Fibroblast of pulmonary artery (primary cell): ENCODE measurements at regions not wholly inside any gene's neighbourhood (a gene's known extent, or its start where the extent isn't known, plus 50 kb on each side); places are given as distances from the start of the nearest gene placed in this dataset.

Experiments
- DNase-seq: peaks from one replicate; pipeline ENCODE4 v3.0.0-alpha.2; 2010; ENCODE audit warnings: low read depth
- H3K4me3 ChIP-seq: replicated peaks from 2 replicates; pipeline ENCODE4 v1.5.1; 2011; ENCODE audit warnings: low read depth, mild to moderate bottlenecking, control low read depth, low read length, moderate library complexity
- TF ChIP-seq, protein P1 (sequence below): IDR thresholded peaks from 2 replicates; pipeline ENCODE4 v1.5.1; 2011; ENCODE audit warnings: mild to moderate bottlenecking, control low read depth, low read length, inconsistent platforms; ENCODE audit errors: missing control alignments

DNA sequence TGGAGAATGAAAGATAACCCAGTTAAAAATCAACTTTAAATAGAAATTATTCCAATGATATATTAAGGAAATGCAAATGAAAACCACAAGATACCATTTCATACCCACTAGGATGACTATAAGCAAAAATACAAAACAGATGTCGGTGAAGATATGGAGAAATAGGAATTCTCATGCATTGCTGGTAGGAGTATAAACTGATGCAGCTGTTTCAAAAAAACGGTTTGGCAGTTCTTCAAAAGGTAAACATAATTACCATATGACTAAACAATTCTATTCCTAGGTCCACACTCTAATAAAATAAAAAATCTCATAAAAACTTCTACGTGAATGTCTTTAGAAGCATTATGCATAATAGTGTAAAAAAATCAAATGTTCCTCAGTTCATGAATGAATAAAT is 763.3 kb upstream of the BRINP3 start:
- TF ChIP-seq, protein P1, sequence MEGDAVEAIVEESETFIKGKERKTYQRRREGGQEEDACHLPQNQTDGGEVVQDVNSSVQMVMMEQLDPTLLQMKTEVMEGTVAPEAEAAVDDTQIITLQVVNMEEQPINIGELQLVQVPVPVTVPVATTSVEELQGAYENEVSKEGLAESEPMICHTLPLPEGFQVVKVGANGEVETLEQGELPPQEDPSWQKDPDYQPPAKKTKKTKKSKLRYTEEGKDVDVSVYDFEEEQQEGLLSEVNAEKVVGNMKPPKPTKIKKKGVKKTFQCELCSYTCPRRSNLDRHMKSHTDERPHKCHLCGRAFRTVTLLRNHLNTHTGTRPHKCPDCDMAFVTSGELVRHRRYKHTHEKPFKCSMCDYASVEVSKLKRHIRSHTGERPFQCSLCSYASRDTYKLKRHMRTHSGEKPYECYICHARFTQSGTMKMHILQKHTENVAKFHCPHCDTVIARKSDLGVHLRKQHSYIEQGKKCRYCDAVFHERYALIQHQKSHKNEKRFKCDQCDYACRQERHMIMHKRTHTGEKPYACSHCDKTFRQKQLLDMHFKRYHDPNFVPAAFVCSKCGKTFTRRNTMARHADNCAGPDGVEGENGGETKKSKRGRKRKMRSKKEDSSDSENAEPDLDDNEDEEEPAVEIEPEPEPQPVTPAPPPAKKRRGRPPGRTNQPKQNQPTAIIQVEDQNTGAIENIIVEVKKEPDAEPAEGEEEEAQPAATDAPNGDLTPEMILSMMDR: no peak
- H3K4me3 ChIP-seq: no peak overlapping the region
- no peak for DNase-seq

DNA sequence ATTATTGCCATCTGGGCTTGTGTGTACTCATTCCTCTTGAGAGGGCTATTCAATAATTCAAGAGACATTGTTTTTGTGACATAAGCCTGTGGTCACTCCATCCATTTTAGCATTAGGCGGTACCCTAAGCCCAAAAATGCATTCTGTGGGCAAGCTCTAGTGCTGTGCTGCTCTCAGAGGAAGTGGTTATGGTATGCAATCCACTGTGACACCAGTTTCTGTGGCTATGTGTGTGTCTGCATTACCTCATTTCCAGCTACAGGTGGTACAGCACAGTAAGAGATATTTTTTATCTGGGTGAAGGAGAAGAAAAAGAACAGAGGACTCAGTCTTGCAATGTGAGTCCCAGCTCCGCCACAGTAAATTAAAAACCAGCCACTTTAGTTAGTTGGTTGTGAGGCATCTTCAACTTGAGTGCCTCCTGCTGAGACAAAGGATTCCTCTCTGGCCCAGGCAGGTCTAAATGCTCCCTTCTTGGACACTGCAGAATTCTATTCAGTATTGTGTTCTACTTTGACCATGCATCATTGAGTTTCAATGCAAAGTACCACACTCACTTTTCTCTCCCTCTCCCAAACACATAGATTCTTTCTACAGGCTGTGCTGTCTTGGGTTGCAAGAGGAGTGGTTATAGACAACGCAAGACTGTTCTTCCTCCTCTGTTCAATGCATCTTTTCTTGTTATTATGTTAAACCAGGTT is 777.8 kb upstream of the BRINP3 start:
- DNase-seq: no peak
- no peak overlapping the region for H3K4me3 ChIP-seq
- TF ChIP-seq, protein P1: no peak

DNA sequence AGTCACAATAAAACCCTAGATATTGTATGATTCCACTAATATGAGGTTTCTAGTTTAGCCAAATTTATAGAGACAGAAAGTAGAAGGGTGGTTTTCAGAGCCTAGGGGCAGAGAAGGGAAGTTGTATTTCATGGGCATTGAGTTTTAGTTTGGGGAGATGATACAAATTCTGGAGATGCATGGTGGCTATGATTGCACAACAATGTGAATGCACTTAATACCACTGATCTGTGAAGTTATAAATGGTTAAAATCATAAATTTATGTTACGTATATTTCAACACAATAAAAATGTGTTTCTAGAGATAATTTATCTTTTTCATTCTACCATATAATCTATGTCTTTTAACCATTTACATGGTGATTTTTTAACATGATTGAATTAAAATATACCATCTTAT is 779.3 kb upstream of the BRINP3 start:
- DNase-seq: no peak
- H3K4me3 ChIP-seq: no peak overlapping the region
- TF ChIP-seq, protein P1: no peak

DNA sequence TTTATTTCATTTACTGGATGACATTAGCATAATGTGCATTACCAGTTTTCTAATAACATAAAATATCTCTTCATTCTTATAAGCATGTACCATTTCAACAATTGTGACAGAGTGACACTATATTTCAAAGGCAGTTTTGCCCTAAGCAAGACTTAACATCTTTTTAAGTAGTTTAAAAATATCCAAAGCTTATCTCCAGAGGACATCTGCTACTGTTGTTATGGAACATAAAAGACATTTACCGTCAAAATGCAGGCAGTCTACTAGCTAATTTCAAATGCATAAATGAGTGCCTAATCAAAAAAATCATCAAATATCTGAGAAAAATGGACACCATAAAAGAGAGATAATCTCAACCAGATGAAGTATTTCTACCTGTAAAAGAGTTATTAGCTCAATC is 782.4 kb upstream of the BRINP3 start:
- TF ChIP-seq, protein P1: no peak
- DNase-seq: no peak

DNA sequence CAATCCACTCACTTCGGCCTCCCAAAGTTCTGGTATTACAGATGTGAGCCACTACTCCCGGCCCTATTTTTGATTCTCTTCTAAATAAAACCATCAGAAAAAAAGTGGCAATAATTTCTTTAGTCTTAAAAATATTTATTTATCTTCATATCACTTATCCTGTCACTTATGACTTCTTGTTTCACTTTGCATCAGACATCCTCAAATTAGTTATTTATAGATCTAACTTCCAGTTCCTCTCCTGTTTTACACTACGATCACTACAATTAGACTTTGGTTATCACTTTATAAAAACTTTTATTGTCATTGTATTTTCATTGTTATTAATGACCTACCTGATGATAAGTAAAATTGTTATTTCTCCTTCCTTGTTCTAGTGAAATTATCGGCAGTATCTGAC is 783.4 kb upstream of the BRINP3 start:
- H3K4me3 ChIP-seq: no peak overlapping the region

More for the DNA sequence above, 782.4 kb upstream of the BRINP3 start:
- H3K4me3 ChIP-seq: no peak overlapping the region

DNA sequence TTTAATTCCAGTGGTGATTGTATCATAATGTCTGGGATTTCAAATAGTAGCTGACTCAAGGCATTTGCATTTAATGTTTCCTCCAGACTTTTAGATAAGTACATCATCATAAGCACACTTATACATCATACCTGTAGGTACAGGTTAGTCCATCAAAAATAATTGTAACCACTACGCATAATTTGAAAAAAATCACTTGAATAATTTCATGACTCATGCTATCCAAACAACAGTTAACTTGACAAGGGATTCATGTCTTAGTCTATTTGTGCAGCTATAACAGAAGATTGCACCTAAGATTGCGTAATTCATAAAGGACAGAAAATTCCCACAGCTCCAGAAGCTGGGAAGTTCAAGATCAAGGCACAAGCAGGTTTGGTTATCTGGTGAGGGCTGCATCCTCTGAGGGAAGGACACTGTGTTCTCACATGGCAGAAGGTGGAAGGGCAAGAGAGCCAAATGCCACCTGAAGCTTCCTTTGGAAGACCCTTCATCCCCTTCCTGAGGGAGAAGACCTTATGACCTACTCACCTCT is 801.7 kb upstream of the BRINP3 start:
- TF ChIP-seq, protein P1: no peak
- no peak overlapping the region for H3K4me3 ChIP-seq
- DNase-seq: no peak

More for the DNA sequence above, 783.4 kb upstream of the BRINP3 start:
- DNase-seq: no peak
- TF ChIP-seq, protein P1: no peak

DNA sequence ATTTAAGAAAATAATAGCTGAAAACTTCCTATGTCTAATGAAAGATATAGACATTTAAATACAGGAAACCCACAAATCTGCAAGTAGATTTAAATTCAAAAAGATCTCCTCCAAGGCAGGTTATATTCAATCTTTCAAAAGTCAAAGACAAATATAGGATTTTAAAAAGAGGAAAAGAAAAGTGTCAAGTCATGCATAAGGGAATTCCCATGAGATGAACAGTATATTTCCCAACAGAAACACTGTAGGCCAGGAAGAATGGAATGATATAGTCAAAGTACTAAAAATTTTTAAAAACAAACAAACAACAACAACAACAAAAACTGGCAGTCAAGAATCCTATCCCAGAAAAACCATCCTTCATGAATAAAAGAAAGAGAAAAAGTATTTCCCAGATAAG is 806.5 kb upstream of the BRINP3 start:
- no peak overlapping the region for H3K4me3 ChIP-seq
- TF ChIP-seq, protein P1: no peak
- no peak for DNase-seq
